ENCODE measurements at regions not wholly inside any gene's neighbourhood (a gene's known extent, or its start where the extent isn't known, plus 50 kb on each side); places are given as distances from the start of the nearest gene placed in this dataset.

GRCh38 chr5:124889486-124889825, 143.0 kb upstream of the ZNF608 start:
- TF ChIP-seq, protein P1, sequence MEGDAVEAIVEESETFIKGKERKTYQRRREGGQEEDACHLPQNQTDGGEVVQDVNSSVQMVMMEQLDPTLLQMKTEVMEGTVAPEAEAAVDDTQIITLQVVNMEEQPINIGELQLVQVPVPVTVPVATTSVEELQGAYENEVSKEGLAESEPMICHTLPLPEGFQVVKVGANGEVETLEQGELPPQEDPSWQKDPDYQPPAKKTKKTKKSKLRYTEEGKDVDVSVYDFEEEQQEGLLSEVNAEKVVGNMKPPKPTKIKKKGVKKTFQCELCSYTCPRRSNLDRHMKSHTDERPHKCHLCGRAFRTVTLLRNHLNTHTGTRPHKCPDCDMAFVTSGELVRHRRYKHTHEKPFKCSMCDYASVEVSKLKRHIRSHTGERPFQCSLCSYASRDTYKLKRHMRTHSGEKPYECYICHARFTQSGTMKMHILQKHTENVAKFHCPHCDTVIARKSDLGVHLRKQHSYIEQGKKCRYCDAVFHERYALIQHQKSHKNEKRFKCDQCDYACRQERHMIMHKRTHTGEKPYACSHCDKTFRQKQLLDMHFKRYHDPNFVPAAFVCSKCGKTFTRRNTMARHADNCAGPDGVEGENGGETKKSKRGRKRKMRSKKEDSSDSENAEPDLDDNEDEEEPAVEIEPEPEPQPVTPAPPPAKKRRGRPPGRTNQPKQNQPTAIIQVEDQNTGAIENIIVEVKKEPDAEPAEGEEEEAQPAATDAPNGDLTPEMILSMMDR (IDR thresholded peaks at IDR 0.05), result no peak
- no peak for TF ChIP-seq POLR2AphosphoS5 (IDR thresholded peaks at IDR 0.05)
- no peak for TF ChIP-seq EP300 (IDR thresholded peaks at IDR 0.05)

Measured in suprapubic skin (tissue), 4 donors.